ENCODE measurements at regions not wholly inside any gene's neighbourhood (a gene's known extent, or its start where the extent isn't known, plus 50 kb on each side); places are given as distances from the start of the nearest gene placed in this dataset.

GRCh38 chr5:174817610-174818009, 93.2 kb downstream of the MSX2 start:
- DNase-seq (ENCODE audit: low read depth) (no peak), FAIRE-seq (no peak)
- Histone ChIP-seq H3K27me3 (ENCODE audit: control insufficient read depth, insufficient read depth, low read length) (no peaks in the 10 kb centered on the region), H3K36me3 (ENCODE audit: control insufficient read depth, insufficient read depth, low read length) (no peaks in the 10 kb centered on the region), H3K4me3 (ENCODE audit: low read depth, low read length) (no peak overlapping the region)
- TF ChIP-seq, protein P1, sequence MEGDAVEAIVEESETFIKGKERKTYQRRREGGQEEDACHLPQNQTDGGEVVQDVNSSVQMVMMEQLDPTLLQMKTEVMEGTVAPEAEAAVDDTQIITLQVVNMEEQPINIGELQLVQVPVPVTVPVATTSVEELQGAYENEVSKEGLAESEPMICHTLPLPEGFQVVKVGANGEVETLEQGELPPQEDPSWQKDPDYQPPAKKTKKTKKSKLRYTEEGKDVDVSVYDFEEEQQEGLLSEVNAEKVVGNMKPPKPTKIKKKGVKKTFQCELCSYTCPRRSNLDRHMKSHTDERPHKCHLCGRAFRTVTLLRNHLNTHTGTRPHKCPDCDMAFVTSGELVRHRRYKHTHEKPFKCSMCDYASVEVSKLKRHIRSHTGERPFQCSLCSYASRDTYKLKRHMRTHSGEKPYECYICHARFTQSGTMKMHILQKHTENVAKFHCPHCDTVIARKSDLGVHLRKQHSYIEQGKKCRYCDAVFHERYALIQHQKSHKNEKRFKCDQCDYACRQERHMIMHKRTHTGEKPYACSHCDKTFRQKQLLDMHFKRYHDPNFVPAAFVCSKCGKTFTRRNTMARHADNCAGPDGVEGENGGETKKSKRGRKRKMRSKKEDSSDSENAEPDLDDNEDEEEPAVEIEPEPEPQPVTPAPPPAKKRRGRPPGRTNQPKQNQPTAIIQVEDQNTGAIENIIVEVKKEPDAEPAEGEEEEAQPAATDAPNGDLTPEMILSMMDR (IDR thresholded peaks at IDR 0.05; ENCODE audit: insufficient read depth, low read length, severe bottlenecking) = no peak

GRCh38 chr5:174816858-174817257, 92.5 kb downstream of the MSX2 start:
- FAIRE-seq (no peak), DNase-seq (ENCODE audit: low read depth) (no peak)
- TF ChIP-seq, protein P1 (IDR thresholded peaks at IDR 0.05; ENCODE audit: insufficient read depth, low read length, severe bottlenecking) = no peak
- H3K27me3 ChIP-seq (ENCODE audit: control insufficient read depth, insufficient read depth, low read length) = no peaks in the 10 kb centered on the region
- no peak overlapping the region for H3K4me3 ChIP-seq (ENCODE audit: low read depth, low read length)
- H3K36me3 ChIP-seq (ENCODE audit: control insufficient read depth, insufficient read depth, low read length) = no peaks in the 10 kb centered on the region

DNA sequence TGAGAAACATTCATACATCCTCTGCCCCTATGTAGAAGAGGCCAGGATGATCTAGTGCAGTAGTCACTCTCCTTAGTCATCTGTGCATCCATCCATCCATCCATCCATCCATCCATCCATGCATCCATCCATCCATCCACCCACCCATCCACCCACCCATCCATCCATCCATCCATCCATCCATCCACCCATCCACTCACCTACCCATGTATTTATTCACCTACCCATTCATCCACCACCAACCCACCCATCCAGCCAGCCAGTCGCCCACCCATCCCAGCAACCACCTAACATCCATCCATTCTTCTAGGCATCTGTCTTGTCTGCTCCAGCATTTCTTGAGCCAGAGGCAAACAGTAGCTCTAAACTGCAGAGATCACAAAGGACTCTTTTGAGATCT, 87.1 kb downstream of the MSX2 start:
- Histone ChIP-seq H3K4me3 (ENCODE audit: low read depth, low read length) (no peak overlapping the region), H3K36me3 (ENCODE audit: control insufficient read depth, insufficient read depth, low read length) (no peaks in the 10 kb centered on the region), H3K27me3 (ENCODE audit: control insufficient read depth, insufficient read depth, low read length) (no peaks in the 10 kb centered on the region)
- FAIRE-seq (no peak), DNase-seq (ENCODE audit: low read depth) (no peak)
- TF ChIP-seq, protein P1 (IDR thresholded peaks at IDR 0.05; ENCODE audit: insufficient read depth, low read length, severe bottlenecking) = no peak

DNA sequence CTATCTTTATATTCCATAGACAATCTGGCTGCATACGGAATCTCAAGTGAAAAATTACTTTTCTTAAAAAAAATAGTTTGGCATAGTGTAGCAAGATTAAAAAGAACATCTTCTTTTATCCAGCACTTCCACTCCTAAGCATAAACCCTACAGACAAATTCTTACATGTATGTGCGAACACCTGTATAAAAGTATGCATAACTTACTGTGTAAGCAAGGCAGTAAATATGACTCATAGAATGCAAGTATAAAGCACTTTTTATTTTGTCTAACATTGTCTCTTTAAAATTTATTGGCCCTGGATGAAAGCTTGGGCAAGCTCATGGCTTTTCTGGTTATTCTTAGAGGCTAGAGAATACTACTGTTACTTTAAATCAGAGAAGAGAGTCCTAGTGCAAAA, 86.4 kb downstream of the MSX2 start:
- no peak for DNase-seq (ENCODE audit: low read depth)
- TF ChIP-seq, protein P1 (IDR thresholded peaks at IDR 0.05; ENCODE audit: insufficient read depth, low read length, severe bottlenecking) = no peak
- Histone ChIP-seq H3K27me3 (ENCODE audit: control insufficient read depth, insufficient read depth, low read length) (no peaks in the 10 kb centered on the region), H3K4me3 (ENCODE audit: low read depth, low read length) (no peak overlapping the region), H3K36me3 (ENCODE audit: control insufficient read depth, insufficient read depth, low read length) (no peaks in the 10 kb centered on the region)
- no peak for FAIRE-seq

DNA sequence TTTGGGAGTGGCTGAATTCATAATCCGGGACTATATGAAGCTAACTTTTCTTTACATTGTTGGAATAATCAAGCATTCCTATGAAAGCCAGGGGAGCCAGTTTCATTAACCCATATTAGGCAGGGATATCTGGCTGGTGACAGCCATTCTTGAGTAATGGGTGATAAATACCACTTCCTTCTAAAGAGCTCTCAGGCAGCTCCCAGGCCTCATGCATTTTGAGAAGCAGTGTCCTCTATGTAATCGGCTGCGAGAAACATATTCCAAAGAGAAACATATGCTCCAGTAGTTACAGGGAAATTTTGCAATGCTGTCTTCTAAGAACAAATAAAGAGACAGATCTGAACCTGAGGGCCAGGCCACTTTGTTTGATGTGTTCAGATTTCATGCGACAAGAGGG, 83.1 kb downstream of the MSX2 start:
- no peak for DNase-seq (ENCODE audit: low read depth)
- H3K36me3 ChIP-seq (ENCODE audit: control insufficient read depth, insufficient read depth, low read length) = no peaks in the 10 kb centered on the region
- H3K4me3 ChIP-seq (ENCODE audit: low read depth, low read length) = no peak overlapping the region
- FAIRE-seq = no peak
- no peaks in the 10 kb centered on the region for H3K27me3 ChIP-seq (ENCODE audit: control insufficient read depth, insufficient read depth, low read length)
- TF ChIP-seq, protein P1 (IDR thresholded peaks at IDR 0.05; ENCODE audit: insufficient read depth, low read length, severe bottlenecking) = no peak

GRCh38 chr5:174806729-174807128, 82.3 kb downstream of the MSX2 start:
- FAIRE-seq (no peak), DNase-seq (ENCODE audit: low read depth) (no peak)
- TF ChIP-seq, protein P1 (IDR thresholded peaks at IDR 0.05; ENCODE audit: insufficient read depth, low read length, severe bottlenecking) = no peak
- Histone ChIP-seq H3K27me3 (ENCODE audit: control insufficient read depth, insufficient read depth, low read length) (no peaks in the 10 kb centered on the region), H3K4me3 (ENCODE audit: low read depth, low read length) (no peak overlapping the region), H3K36me3 (ENCODE audit: control insufficient read depth, insufficient read depth, low read length) (no peaks in the 10 kb centered on the region)
